GM12801 (cell line): ENCODE measurements at regions not wholly inside any gene's neighbourhood (a gene's known extent, or its start where the extent isn't known, plus 50 kb on each side); places are given as distances from the start of the nearest gene placed in this dataset.

Experiments
- CTCF ChIP-seq: IDR thresholded peaks from one replicate; pipeline ENCODE4 v1.5.1; 2011; ENCODE audit warnings: control low read depth; ENCODE audit not compliant: insufficient read length; ENCODE audit errors: extremely low read depth

- TF ChIP-seq CTCF, result no peak
Measured at GRCh38 chr4:81635739-81636138, 164.0 kb upstream of the RASGEF1B start.

- no peak for TF ChIP-seq CTCF
Measured at GRCh38 chr4:81634766-81635549, 163.3 kb upstream of the RASGEF1B start.

GRCh38 chr4:81634165-81634564, 162.5 kb upstream of the RASGEF1B start:
- TF ChIP-seq CTCF, result no peak

- TF ChIP-seq CTCF, result no peak
Measured at GRCh38 chr4:81632581-81633299, 161.0 kb upstream of the RASGEF1B start.

GRCh38 chr4:81631958-81632441, 160.3 kb upstream of the RASGEF1B start:
- no peak for TF ChIP-seq CTCF

- no peak for TF ChIP-seq CTCF
Measured at GRCh38 chr4:81629366-81629765, 157.7 kb upstream of the RASGEF1B start.

GRCh38 chr4:81628489-81628888, 156.8 kb upstream of the RASGEF1B start:
- no peak for TF ChIP-seq CTCF
